Esophagus squamous epithelium (tissue), 4 donors: ENCODE measurements at regions not wholly inside any gene's neighbourhood (a gene's known extent, or its start where the extent isn't known, plus 50 kb on each side); places are given as distances from the start of the nearest gene placed in this dataset.

Experiments
- CTCF ChIP-seq, 6 experiments: fragments of 450-650 bp in 4 of 6; fragments of 200-600 bp in 2 of 6; sonication (generic) in 2 of 6; IDR thresholded peaks; one replicate each; pipeline ENCODE4 v1.5.1; 2016 to 2019; ENCODE audit warnings: antibody characterized with exemption in 6 of 6, mild to moderate bottlenecking in 4 of 6, moderate library complexity in 4 of 6
- POLR2A ChIP-seq, 4 donors: fragments of 450-650 bp; IDR thresholded peaks; one replicate each; pipeline ENCODE4 v1.6.1; 2017; ENCODE audit warnings: antibody characterized with exemption in 4 of 4, mild to moderate bottlenecking in 4 of 4, moderate library complexity in 3 of 4

- TF ChIP-seq CTCF (IDR thresholded peaks at IDR 0.05): no peak
- no peak for TF ChIP-seq POLR2A (IDR thresholded peaks at IDR 0.05)
Measured at GRCh38 chr11:69940246-69940610, 121.0 kb upstream of the FGF3 start.
